Panc1 (cell line): ENCODE measurements at regions not wholly inside any gene's neighbourhood (a gene's known extent, or its start where the extent isn't known, plus 50 kb on each side); places are given as distances from the start of the nearest gene placed in this dataset.

ENCODE experiments used
- POLR2AphosphoS5 ChIP-seq: IDR thresholded peaks from 2 replicates; pipeline ENCODE4 v1.6.1; 2012; ENCODE audit warnings: mild to moderate bottlenecking, low read depth, low read length, moderate library complexity
- SIN3A ChIP-seq: IDR thresholded peaks from 2 replicates; pipeline ENCODE4 v1.6.1; 2012; ENCODE audit warnings: low read depth, mild to moderate bottlenecking, low read length, moderate library complexity, borderline replicate concordance; ENCODE audit not compliant: insufficient read depth
- TF ChIP-seq, protein P1 (sequence below), 2 experiments: IDR thresholded peaks; 2 replicates each; pipeline ENCODE4 v1.6.1; 2011 to 2012; ENCODE audit warnings: low read depth in 2 of 2, control low read depth in 1 of 2, low read length in 1 of 2, mild to moderate bottlenecking in 1 of 2, moderate library complexity in 1 of 2; ENCODE audit not compliant: insufficient read depth in 1 of 2
- TF ChIP-seq, protein P2 (sequence below): fragments of 450-650 bp; IDR thresholded peaks from 2 replicates; pipeline ENCODE4 v1.5.1; 2017; ENCODE audit warnings: mild to moderate bottlenecking

DNA sequence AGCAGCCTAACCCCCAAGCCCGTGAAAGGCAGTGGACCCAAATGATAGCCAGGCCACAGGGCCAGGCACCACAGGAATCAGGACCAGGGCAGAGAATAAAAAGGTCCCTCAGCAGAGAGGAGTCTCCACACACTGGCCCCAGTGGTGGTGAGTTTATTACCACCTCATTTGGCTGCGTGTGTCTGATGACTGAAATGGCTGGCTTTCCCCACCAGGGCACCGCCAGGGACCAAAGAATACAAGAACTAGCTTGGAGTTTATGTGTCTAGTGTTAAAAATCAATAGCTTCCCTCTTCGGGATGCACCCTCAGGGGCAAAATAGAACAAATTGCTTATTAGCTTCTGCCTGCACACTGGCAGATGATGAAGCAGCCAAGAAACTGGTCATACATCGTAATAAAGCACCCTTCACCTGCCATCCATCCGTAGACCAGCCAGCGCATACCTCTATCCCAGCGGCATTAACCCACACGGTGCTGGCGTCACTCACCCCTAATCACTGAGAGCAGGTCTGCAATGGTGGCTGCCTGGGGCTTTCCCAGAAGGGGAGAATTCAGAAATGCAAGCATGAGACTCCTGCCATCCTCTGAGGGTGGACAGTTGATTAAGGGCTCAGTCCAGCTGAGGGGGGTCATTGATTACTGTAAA lies 223.7 kb upstream of the ZMIZ1 start:
- TF ChIP-seq, protein P1, sequence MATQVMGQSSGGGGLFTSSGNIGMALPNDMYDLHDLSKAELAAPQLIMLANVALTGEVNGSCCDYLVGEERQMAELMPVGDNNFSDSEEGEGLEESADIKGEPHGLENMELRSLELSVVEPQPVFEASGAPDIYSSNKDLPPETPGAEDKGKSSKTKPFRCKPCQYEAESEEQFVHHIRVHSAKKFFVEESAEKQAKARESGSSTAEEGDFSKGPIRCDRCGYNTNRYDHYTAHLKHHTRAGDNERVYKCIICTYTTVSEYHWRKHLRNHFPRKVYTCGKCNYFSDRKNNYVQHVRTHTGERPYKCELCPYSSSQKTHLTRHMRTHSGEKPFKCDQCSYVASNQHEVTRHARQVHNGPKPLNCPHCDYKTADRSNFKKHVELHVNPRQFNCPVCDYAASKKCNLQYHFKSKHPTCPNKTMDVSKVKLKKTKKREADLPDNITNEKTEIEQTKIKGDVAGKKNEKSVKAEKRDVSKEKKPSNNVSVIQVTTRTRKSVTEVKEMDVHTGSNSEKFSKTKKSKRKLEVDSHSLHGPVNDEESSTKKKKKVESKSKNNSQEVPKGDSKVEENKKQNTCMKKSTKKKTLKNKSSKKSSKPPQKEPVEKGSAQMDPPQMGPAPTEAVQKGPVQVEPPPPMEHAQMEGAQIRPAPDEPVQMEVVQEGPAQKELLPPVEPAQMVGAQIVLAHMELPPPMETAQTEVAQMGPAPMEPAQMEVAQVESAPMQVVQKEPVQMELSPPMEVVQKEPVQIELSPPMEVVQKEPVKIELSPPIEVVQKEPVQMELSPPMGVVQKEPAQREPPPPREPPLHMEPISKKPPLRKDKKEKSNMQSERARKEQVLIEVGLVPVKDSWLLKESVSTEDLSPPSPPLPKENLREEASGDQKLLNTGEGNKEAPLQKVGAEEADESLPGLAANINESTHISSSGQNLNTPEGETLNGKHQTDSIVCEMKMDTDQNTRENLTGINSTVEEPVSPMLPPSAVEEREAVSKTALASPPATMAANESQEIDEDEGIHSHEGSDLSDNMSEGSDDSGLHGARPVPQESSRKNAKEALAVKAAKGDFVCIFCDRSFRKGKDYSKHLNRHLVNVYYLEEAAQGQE (IDR thresholded peaks at IDR 0.05; ENCODE audit: insufficient read depth in 1 of 2, low read depth in 2 of 2, low read length in 1 of 2) = no peak
- TF ChIP-seq, protein P2, sequence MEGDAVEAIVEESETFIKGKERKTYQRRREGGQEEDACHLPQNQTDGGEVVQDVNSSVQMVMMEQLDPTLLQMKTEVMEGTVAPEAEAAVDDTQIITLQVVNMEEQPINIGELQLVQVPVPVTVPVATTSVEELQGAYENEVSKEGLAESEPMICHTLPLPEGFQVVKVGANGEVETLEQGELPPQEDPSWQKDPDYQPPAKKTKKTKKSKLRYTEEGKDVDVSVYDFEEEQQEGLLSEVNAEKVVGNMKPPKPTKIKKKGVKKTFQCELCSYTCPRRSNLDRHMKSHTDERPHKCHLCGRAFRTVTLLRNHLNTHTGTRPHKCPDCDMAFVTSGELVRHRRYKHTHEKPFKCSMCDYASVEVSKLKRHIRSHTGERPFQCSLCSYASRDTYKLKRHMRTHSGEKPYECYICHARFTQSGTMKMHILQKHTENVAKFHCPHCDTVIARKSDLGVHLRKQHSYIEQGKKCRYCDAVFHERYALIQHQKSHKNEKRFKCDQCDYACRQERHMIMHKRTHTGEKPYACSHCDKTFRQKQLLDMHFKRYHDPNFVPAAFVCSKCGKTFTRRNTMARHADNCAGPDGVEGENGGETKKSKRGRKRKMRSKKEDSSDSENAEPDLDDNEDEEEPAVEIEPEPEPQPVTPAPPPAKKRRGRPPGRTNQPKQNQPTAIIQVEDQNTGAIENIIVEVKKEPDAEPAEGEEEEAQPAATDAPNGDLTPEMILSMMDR = no peak
- TF ChIP-seq POLR2AphosphoS5 (no peak), SIN3A (no peak)
